A549 (cell line): ENCODE measurements at regions not wholly inside any gene's neighbourhood (a gene's known extent, or its start where the extent isn't known, plus 50 kb on each side); places are given as distances from the start of the nearest gene placed in this dataset.

Source experiments
- BHLHE40 ChIP-seq: IDR thresholded peaks from 2 replicates; pipeline ENCODE4 v1.6.1; 2012; ENCODE audit warnings: low read depth, low read length, inconsistent platforms
- CTCF ChIP-seq: fragments of >200 bp; sonication (Bioruptor Twin); formaldehyde crosslinking; IDR thresholded peaks from 3 replicates; pipeline ENCODE4 v1.5.1; 2016
- JUN ChIP-seq, 2 experiments: fragments of >200 bp; sonication (Bioruptor Twin); formaldehyde crosslinking; IDR thresholded peaks; 2 replicates in 1 of 2; 3 replicates in 1 of 2; pipeline ENCODE4 v1.6.1; 2016 to 2017
- JUNB ChIP-seq: fragments of >200 bp; sonication (Bioruptor Twin); formaldehyde crosslinking; IDR thresholded peaks from 2 replicates; pipeline ENCODE4 v1.6.1; 2016
- MAFK ChIP-seq: fragments of 450-650 bp; IDR thresholded peaks from 2 replicates; pipeline ENCODE4 v1.6.1; 2014; ENCODE audit not compliant: partially characterized antibody
- MYC ChIP-seq: IDR thresholded peaks from 2 replicates; pipeline ENCODE4 v1.6.1; 2012; ENCODE audit warnings: mild to moderate bottlenecking, inconsistent platforms, low read length, improper control_type of control experiment, borderline replicate concordance
- NR3C1 ChIP-seq: fragments of >200 bp; sonication (Bioruptor Twin); formaldehyde crosslinking; IDR thresholded peaks from 3 replicates; pipeline ENCODE4 v1.6.1; 2017
- PHF8 ChIP-seq: fragments of 200-600 bp; sonication (generic); IDR thresholded peaks from 2 replicates; pipeline ENCODE4 v1.6.1; 2016; ENCODE audit warnings: low read depth, mild to moderate bottlenecking, antibody characterized with exemption, moderate library complexity, borderline replicate concordance
- POLR2A ChIP-seq: IDR thresholded peaks from 2 replicates; pipeline ENCODE4 v1.6.1; 2012; ENCODE audit warnings: mild to moderate bottlenecking, low read length
- USF2 ChIP-seq: fragments of 450-650 bp; IDR thresholded peaks from 2 replicates; pipeline ENCODE4 v1.6.1; 2014; ENCODE audit warnings: antibody characterized with exemption

GRCh38 chr11:105268404-105269062 lies 129.0 kb upstream of the CARD18 start:
- TF ChIP-seq PHF8, result no peak
- no peak for TF ChIP-seq CTCF
- no peak for TF ChIP-seq POLR2A
- no peak for TF ChIP-seq NR3C1
- TF ChIP-seq MAFK, result no peak
- TF ChIP-seq BHLHE40, result no peak
- no peak for TF ChIP-seq JUNB
- no peak for TF ChIP-seq MYC
- no peak for TF ChIP-seq USF2
- TF ChIP-seq JUN (IDR thresholded peaks at IDR 0.05), result no peak
